ACC112 (cell line): ENCODE measurements at regions not wholly inside any gene's neighbourhood (a gene's known extent, or its start where the extent isn't known, plus 50 kb on each side); places are given as distances from the start of the nearest gene placed in this dataset.

ENCODE experiments used
- H2AFZ ChIP-seq: fragments of 200-600 bp; sonication (generic); one replicate; pipeline ENCODE4 v1.6.0; 2017; ENCODE audit warnings: antibody characterized with exemption, low read length; ENCODE audit not compliant: unreplicated experiment
- H3K27ac ChIP-seq: fragments of 200-600 bp; sonication (generic); 2 replicates; pipeline ENCODE4 v1.5.1; 2014; ENCODE audit warnings: low read depth, mild to moderate bottlenecking, antibody characterized with exemption, low read length, moderate library complexity
- H3K27me3 ChIP-seq: fragments of 200-600 bp; sonication (generic); 2 replicates; pipeline ENCODE4 v1.6.1; 2014; ENCODE audit warnings: mild to moderate bottlenecking, antibody characterized with exemption, low read length, moderate library complexity, mixed read lengths; ENCODE audit not compliant: insufficient read depth
- H3K36me3 ChIP-seq: fragments of 200-600 bp; sonication (generic); 2 replicates; pipeline ENCODE4 v1.6.1; 2016; ENCODE audit warnings: mild to moderate bottlenecking, antibody characterized with exemption, low read length, moderate library complexity, mixed read lengths; ENCODE audit not compliant: insufficient read depth
- H3K4me1 ChIP-seq: fragments of 200-600 bp; sonication (generic); one replicate; pipeline ENCODE4 v1.6.1; 2016; ENCODE audit warnings: low read length, mixed read lengths; ENCODE audit not compliant: insufficient read depth, unreplicated experiment, control insufficient read depth
- H3K4me3 ChIP-seq: fragments of 200-600 bp; sonication (generic); 2 replicates; pipeline ENCODE4 v1.5.1; 2014; ENCODE audit warnings: mild to moderate bottlenecking, low read depth, low read length
- H3K79me2 ChIP-seq: fragments of 200-600 bp; sonication (generic); one replicate; pipeline ENCODE4 v1.6.0; 2016; ENCODE audit warnings: low read length; ENCODE audit not compliant: control insufficient read depth, unreplicated experiment, insufficient read depth

GRCh38 chr13:109529964-109530363 lies 256.4 kb downstream of the IRS2 start:
- H3K4me3 ChIP-seq: no peak overlapping the region
- no peaks in the 10 kb centered on the region for H3K79me2 ChIP-seq
- no peaks in the 10 kb centered on the region for H3K4me1 ChIP-seq
- no peaks in the 10 kb centered on the region for H3K36me3 ChIP-seq
- H2AFZ ChIP-seq: no peak overlapping the region
- no peak overlapping the region for H3K27ac ChIP-seq
- H3K27me3 ChIP-seq: no peaks in the 10 kb centered on the region

- H3K27ac ChIP-seq: no peak overlapping the region
- H3K79me2 ChIP-seq: no peaks in the 10 kb centered on the region
- no peaks in the 10 kb centered on the region for H3K4me1 ChIP-seq
- H3K27me3 ChIP-seq: no peaks in the 10 kb centered on the region
- no peak overlapping the region for H2AFZ ChIP-seq
- no peaks in the 10 kb centered on the region for H3K36me3 ChIP-seq
- no peak overlapping the region for H3K4me3 ChIP-seq
Measured at GRCh38 chr13:109521719-109522118, 264.7 kb downstream of the IRS2 start.

GRCh38 chr13:109517517-109517916 lies 268.9 kb downstream of the IRS2 start:
- no peaks in the 10 kb centered on the region for H3K36me3 ChIP-seq
- H3K4me1 ChIP-seq: no peaks in the 10 kb centered on the region

GRCh38 chr13:109516186-109516585 lies 270.2 kb downstream of the IRS2 start:
- H3K4me1 ChIP-seq: no peaks in the 10 kb centered on the region
- H3K27me3 ChIP-seq: no peaks in the 10 kb centered on the region
- H2AFZ ChIP-seq: no peak overlapping the region
- H3K79me2 ChIP-seq: no peaks in the 10 kb centered on the region
- no peak overlapping the region for H3K4me3 ChIP-seq
- no peaks in the 10 kb centered on the region for H3K36me3 ChIP-seq
- H3K27ac ChIP-seq: no peak overlapping the region

More at GRCh38 chr13:109517517-109517916, 268.9 kb downstream of the IRS2 start:
- Histone ChIP-seq H3K79me2 (no peaks in the 10 kb centered on the region), H2AFZ (no peak overlapping the region), H3K4me3 (no peak overlapping the region), H3K27me3 (no peaks in the 10 kb centered on the region), H3K27ac (no peak overlapping the region)

GRCh38 chr13:109510013-109510412 lies 276.4 kb downstream of the IRS2 start:
- Histone ChIP-seq H3K27ac (no peak overlapping the region), H3K4me3 (no peak overlapping the region)

GRCh38 chr13:109509154-109509900 lies 277.1 kb downstream of the IRS2 start:
- no peaks in the 10 kb centered on the region for H3K36me3 ChIP-seq
- H3K4me3 ChIP-seq: no peak overlapping the region
- no peaks in the 10 kb centered on the region for H3K4me1 ChIP-seq
- no peaks in the 10 kb centered on the region for H3K27me3 ChIP-seq
- H3K79me2 ChIP-seq: no peaks in the 10 kb centered on the region
- no peak overlapping the region for H3K27ac ChIP-seq
- no peak overlapping the region for H2AFZ ChIP-seq

More at GRCh38 chr13:109510013-109510412, 276.4 kb downstream of the IRS2 start:
- Histone ChIP-seq H3K36me3 (no peaks in the 10 kb centered on the region), H3K79me2 (no peaks in the 10 kb centered on the region), H3K27me3 (no peaks in the 10 kb centered on the region), H3K4me1 (no peaks in the 10 kb centered on the region), H2AFZ (no peak overlapping the region)

GRCh38 chr13:109500146-109500773 lies 286.1 kb downstream of the IRS2 start:
- H2AFZ ChIP-seq: no peak overlapping the region
- H3K79me2 ChIP-seq: no peaks in the 10 kb centered on the region
- H3K27ac ChIP-seq: no peak overlapping the region
- peaks cover 8% of the 10 kb centered on the region for H3K4me1 ChIP-seq
- peak overlapping the region; percentile 6; the same call in 1 of the 2 replicates for H3K4me3 ChIP-seq
- H3K27me3 ChIP-seq: no peaks in the 10 kb centered on the region
- H3K36me3 ChIP-seq: no peaks in the 10 kb centered on the region

- Histone ChIP-seq H2AFZ (no peak overlapping the region), H3K27me3 (no peaks in the 10 kb centered on the region), H3K27ac (no peak overlapping the region), H3K4me3 (no peak overlapping the region), H3K36me3 (no peaks in the 10 kb centered on the region), H3K4me1 (peaks cover 15% of the 10 kb centered on the region), H3K79me2 (no peaks in the 10 kb centered on the region)
Measured at GRCh38 chr13:109497917-109498316, 288.5 kb downstream of the IRS2 start.

- Histone ChIP-seq H3K4me3 (no peak overlapping the region), H3K27ac (peak overlapping the region; percentile 88; the same call in 1 of the 2 replicates), H2AFZ (no peak overlapping the region), H3K4me1 (peaks cover 15% of the 10 kb centered on the region), H3K27me3 (no peaks in the 10 kb centered on the region), H3K79me2 (no peaks in the 10 kb centered on the region), H3K36me3 (no peaks in the 10 kb centered on the region)
Measured at GRCh38 chr13:109496216-109496615, 290.2 kb downstream of the IRS2 start.

- Histone ChIP-seq H3K27me3 (no peaks in the 10 kb centered on the region), H3K4me3 (no peak overlapping the region), H3K4me1 (peaks cover 15% of the 10 kb centered on the region), H3K36me3 (no peaks in the 10 kb centered on the region), H2AFZ (no peak overlapping the region), H3K79me2 (no peaks in the 10 kb centered on the region), H3K27ac (peak overlapping the region; percentile 88)
Measured at GRCh38 chr13:109494925-109495369, 291.4 kb downstream of the IRS2 start.
